A204.1 (cell line): ENCODE measurements at regions not wholly inside any gene's neighbourhood (a gene's known extent, or its start where the extent isn't known, plus 50 kb on each side); places are given as distances from the start of the nearest gene placed in this dataset.

Experiments used
- FAIRE-seq: peaks from 2 replicates; lab custom pipeline; 2012; peaks lifted over from hg19 to GRCh38; lab: Jason Lieb, UNC

DNA sequence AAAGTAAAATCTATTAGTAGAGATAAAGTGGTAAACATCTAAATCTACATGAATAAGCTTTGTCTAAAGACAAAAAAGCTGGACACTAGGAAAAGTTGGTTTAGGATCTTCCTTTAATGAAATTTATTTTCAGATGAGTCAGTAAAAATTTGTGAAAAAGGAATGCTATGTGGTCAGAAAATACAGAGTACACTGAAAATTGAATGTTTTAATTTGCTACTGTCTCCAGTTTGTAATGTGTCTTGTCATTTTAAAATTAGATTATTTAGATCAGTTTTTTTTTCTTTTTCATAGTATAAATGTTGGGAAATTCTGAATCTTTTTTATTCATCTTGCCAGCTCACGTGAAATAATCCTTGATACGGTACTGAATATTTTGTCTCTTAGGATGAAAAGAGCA is 56.9 kb downstream of the SLITRK6 start:
- FAIRE-seq, result peak; percentile 16

DNA sequence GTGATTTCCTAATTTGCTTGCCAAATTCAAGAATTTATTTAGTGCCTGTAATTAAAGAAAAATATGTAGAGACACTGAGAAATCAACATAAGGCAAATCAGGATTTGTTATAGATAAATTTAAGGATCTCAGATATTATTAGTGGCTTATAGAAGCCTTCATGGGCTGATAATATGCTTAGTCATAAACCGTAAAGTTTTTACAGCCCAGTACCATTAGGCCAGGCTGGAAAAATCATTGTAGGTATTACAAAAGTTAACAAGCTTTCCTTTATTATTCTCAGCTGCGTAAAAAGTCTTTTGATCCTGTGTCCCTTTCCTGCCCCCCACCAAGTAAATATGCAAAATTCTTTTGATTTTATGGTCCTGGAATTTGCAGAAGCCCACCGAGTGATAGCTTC is 58.2 kb downstream of the SLITRK6 start:
- FAIRE-seq, result no peak

DNA sequence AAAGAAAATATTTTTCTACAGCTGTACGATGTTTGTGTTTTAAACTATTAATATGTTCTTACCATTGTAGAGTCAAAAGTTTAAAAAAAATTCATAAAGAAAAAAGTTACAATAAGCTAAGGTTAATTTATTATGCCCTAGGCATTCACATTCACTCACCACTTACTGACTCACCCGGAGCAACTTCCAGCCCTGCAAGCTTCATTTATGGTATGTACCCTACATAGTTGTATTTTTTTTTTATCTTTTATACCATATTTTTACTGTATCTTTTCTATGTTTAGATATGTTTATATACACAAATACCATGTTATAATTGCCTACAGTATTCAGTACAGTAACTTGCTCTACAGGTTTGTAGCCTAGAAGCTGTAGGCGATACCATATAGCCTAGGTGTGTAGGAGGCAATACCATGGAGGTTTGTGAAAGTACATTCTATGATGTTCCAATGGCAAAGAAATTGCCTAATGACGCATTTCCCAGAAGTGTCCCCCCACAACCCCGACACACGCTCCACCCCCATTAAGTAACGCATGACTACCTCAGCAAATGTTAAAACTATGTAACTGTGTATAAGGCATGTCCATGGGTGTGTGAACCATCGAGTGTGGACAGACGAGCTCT is 60.4 kb downstream of the SLITRK6 start:
- FAIRE-seq, result no peak

DNA sequence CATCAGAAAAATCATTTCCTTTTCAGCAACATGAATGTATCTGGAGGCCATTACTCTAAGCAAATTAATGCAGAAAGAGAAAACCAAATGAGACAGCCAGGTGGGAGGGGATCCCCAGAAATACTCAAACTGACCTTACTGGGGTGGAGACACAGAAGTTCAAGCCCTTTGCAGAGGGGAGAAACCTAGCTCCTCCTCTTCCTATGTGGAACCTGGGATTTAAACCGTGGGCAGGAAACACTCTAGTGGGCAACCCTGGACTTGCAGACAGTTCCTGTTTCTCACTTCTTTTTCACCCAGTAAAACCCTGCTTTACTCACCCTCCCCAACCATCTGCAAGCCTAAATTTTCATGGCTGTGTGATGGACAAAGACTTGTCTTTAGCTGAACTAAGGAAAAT is 61.3 kb downstream of the SLITRK6 start:
- FAIRE-seq, result no peak

DNA sequence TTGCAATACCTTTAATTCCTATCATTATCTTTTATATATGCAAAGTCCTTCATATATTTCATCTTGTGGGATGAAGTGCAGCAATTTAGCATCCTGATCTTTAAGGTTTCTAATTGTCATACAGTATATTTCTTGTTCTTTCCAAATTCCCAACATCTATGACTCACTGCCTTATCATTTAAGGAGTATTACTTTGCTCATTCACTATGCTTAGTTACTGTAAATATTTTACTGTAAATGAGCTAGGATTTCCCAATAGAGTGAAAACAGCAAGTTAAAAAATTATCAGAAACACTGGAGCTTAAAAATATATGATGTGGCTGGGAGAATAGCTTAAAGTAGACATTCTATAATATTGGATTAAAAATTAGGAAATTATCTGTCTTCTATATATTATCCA is 69.9 kb downstream of the SLITRK6 start:
- no peak for FAIRE-seq

DNA sequence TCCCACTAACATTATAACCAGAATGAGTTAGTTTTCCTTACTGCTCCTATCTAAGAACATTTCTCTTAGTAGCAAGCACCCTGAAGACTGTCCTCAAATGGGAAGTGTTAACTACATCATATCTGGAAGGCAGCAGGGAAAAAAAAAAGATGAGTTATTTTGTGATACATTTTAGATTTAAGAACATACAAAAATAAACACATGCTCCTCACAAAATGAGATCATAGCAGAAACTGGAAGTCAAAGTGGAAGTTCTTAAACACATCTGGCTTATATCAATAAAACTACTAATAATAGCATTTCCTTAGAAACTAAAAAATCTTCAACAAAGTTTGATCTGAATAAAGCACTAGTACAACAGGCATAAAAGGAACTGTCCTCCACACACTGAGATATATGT is 70.4 kb downstream of the SLITRK6 start:
- FAIRE-seq, result no peak

DNA sequence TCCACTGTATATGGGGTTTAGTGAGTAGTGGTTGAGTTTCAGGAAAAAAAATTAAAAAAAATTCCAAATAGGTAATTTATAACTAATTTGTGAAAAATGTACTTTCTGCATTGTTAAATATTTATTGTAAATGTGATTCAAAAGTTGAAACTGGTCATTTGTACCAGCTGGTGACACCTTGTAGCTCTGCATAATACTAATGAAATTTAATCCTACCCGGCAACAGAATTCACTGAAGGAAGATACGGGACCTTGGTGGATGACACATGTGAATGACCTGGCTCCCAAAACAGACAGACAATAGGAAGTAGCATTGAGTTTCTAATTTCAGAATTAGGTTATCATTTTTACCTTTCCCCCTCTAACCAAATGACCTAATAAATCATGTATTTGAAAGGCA is 73.8 kb downstream of the SLITRK6 start:
- FAIRE-seq, result no peak

DNA sequence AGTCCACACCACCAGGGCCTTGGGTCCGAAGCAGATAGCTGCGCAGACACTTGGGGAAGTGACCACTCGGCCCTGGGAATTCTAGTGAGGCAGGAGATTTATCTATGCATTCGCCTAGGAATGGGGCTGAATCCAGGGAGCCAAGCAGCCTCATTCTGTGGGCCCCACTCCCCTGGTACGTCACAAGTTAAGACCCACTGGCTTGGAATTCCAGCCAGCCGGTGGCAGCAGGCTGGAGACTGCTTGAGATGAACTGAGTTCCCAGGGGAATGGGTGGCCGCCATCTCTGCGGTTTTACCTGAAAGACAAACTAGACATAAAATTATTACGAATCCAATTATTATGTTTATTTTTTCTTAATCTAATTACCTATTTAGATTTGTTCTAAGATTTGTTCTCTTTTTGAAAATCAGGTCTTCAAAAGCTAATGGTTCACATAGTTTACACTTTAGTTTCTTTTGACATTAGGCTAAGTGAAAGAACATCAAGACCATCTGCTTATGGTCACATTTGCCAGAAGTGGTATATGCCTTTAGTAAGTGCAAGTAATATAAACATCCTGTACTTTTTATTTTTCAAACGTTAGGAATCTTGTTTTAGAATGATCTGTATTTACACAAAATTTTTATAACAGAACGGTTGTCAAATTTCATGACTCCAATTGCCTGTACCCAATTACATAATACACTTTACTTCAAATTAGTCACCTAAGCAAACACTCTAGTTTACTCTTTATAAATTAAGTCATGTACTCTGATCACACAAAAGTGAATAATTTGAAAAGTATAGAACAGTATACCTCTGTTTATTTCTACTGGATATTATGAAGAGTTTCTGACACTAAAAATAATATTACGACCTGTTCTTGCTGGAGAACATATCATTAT is 74.4 kb downstream of the SLITRK6 start:
- no peak for FAIRE-seq

DNA sequence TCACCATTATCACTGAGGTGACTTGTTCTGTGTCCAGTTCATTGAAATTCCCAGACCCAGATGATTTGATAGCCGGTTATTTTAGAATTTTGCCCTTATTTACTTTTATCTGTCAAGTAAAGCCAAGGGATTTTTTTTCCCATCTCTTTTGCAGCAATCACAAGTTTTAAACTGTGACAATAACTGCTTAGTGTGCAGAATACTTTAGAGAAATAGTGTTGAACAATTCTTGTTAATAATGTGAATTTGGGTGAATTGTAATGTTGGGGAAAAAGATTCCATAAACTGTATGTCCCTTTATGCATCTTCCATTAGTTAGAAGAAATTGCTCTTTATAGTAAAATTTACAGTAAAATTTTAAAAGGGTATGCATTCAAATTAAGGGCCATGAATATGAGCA is 79.5 kb downstream of the SLITRK6 start:
- FAIRE-seq, result no peak

DNA sequence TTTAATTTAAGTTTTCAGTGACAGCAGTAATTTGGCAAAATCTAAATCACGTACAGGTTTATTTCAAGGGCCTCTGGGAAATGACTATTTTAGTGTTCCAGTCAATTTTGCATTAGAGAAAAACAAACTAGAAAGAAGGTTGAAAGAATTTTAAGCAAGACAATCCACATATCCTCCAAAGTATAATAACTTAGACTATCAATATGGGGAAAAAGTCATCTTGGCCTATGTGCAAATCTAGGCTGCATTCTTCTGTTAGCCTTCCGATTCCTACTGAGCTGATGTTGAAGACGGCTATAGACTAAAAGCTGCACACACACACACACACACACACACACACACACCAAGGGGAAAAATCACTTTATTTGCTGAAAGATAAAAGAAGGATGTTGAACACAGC is 81.3 kb downstream of the SLITRK6 start:
- FAIRE-seq, result no peak

DNA sequence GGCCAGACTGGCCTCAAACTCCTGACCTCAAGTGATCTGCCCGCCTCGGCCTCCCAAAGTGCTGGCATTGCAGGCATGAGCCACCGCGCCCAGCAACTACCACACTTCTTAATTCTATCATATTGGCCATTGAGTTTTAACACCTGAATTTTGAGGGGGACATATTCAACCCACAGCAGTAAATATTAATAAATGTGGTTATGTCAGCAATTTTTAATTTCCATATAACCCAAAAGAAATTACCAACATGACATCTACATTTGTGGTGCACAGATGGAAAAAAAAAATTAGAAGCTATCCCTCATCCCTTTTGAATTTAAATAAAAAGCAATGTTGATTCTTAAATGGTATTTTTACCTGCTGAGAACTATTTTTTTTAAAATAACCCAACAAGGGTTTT is 88.7 kb downstream of the SLITRK6 start:
- no peak for FAIRE-seq

DNA sequence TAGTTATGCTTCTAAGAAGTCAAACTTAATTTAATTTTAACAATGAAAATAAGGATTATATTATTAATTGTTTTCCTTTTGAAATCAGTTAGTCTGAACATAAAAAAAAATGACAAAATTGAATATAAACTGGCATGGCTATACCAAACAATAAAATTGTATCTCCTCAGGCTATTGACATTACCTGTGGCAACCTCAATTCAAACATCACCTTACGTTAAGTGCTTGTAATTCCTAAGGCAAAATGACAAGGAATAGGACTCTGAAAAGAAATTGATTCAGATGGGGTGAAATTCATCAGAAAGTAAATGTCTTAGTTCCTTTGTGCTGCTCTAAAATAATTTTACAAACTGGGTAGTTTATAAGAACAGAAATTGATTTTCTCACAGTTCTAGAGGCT is 89.5 kb downstream of the SLITRK6 start:
- no peak for FAIRE-seq

DNA sequence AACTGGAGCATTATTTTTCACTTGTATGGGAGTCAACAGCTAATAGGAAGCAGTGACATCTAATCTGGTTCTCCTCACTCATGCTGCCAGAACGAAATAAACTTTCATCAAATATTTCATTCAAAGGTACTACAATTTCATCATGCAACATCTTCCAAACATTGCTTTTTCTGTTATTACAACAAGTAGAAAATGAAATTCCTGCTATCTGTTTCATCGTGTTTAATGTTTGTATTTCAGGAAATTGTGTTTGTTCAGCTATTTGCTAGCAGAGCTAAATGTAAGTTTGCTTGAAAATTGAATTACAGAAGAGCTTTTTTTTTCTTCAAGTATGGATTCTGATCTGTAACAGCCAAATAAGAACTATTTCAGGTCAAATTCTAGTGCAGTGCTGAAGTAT is 90.1 kb downstream of the SLITRK6 start:
- FAIRE-seq, result no peak

DNA sequence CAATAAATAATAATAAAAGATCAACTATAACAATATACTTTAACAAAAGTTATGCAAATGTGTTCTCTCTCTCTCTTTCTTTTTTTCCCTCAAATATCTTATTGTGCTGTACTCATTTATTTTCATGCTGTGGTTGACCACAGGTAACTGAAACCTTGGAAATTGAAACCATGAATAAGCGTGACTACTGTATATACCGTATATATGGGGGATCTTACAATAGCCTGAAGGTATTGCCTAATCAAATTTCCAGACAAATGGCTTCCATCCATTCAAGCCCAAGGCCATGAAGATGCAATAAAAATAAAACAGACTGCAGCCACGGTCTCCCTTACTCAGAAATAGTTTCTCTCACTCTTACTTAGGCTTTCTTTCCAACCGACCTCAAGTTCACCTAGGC is 98.3 kb downstream of the SLITRK6 start:
- no peak for FAIRE-seq

DNA sequence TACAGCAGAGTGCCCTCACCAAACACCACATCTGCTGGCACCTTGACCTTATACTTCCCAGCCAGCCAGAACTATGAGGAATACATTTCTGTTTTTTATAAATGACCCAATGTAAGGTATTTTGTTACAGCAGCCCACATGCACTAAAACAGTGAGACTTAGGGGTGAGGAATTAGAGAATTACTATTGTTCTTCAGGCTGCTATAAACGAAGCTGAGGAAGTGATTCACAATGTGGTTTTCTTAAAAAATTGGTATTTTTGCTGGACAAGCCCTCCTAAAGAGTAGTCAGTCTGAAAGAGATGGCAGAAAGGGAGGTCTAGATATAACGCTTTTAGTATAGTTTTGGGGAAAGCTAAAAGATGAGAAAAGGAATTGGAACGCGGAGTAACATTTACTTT is 101.0 kb downstream of the SLITRK6 start:
- no peak for FAIRE-seq

DNA sequence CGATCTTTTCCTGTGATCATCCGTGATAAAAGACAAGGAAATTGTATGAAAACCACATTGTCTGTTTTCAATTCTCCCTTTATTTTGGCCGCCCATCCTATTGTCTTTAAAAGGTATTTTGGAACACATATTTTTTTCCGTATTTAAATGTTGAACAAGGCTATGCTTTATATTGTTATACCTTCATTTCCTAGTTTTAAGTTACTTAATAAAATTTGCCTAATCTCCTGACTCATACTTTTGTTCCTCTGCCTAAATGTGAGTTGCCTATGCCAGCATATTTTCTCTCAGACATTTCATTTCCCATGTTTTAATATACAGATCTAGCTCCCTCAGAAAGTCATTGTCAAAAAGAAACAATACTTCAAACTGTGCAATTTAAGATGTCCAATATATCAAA is 104.2 kb downstream of the SLITRK6 start:
- FAIRE-seq, result no peak

DNA sequence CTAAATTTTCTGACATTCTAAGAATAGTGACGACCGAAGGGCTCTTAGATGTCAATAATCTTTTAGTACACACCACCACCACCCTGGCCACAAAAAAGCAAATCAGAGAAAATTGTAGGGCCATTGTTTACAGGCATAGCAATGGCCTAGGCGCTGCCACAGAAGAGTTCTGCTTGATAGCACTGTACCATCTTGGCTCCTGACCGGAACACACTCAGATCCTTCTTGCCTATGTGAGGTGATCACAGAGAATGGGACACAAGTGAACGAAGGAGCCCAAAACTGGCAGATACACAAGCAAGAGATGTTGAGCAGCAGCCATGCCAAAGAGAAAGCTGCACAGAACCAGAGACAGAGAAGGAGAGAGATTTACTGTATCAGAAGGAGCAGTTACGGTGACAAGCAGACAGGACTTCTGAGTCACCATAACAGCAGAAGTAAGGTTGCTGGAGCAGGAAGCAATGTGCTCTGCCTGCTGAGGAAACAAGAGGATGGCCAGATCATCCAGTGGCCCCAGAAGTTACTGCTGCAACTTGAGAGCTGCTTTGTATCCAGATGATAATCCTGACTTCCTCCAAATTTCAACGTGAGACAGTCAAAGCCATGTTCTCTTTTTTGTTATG is 105.2 kb downstream of the SLITRK6 start:
- no peak for FAIRE-seq

DNA sequence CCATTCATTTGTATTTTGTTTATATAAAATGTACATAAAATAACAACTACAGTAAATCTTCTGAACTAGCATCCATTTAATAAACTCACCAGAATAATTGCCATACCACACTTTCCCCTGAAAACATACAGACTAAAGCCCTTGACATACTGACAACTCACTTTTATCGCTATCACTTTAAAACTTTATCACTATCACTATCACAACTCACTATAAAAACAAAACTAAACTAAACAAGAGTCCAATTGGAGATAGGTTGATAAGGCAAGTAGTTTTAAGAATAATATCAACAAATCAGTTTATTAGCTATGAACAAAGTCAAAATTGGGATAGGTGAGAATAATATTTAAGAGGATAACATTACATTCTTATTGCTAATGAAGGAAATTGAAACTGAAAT is 108.9 kb downstream of the SLITRK6 start:
- no peak for FAIRE-seq

DNA sequence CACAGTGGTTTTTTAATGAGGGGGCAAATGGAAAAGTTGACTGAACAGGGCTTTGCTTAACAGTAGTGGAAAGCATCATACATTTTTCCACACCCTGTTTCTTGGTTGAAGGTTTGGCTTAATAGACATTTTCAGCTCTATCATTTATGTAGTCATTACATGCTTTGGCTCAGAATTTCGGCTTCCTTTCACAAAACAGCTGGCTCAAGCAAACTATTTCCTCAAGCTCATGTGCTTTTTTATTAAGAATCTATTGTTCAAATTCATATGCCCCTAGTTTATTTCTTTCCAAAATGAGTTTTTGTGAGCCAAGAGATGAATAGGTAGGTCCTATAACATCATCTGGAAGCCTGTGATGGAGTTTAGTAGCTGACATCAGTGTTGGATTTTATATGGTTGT is 113.8 kb downstream of the SLITRK6 start:
- FAIRE-seq, result no peak

DNA sequence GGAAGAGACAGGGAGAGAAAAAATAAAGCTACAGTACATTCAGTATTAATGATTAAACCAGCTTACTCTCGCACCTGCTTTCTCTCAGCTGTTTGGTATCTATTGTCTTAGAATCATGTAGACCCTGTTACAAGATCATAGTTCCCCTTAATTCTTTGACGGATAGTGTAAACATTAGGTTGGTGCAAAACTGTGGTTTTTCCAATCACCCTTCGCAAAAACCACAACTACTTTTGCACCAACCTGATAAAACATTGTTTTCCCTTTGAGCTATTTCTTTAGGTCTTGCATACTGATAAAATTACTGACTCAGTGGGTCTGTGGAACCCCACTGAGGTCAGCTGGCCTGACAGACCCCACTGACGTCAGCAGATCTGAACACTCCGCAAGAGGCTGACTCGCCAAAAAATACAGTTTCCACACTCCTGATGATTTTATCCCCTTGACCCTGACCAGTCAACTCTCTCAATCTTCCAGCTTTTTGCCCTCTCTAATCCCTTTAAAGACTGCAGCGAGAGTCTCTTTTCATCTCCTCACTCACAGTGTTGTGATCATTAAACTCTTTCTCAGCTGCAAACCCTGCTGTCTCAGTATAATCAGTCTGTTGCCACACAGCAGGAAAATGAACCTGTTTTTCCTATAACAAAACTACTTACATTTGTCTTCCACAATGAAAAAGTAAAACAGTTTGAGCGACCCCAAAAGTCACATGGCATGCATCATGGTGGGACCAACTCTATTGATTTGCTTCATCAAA is 123.9 kb downstream of the SLITRK6 start:
- FAIRE-seq, result no peak

DNA sequence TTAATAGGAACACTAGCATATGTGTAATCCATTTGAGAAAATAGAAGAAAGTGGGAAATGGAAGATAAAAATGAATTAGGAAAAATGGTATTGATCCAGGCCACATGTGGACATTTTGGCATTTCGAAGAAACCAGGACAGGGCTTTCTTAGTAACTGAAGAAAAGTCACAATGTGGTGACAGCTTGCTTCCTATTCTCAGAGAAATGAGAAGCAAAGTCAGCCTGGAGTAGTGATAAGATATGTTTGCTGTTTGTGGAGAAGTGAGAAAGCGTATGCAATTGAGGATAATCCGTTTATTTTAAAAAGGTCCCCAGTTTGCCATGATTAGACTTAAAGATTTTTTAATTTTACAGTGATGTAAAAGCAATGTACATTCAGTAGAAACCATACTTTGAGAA is 127.9 kb downstream of the SLITRK6 start:
- FAIRE-seq, result no peak

DNA sequence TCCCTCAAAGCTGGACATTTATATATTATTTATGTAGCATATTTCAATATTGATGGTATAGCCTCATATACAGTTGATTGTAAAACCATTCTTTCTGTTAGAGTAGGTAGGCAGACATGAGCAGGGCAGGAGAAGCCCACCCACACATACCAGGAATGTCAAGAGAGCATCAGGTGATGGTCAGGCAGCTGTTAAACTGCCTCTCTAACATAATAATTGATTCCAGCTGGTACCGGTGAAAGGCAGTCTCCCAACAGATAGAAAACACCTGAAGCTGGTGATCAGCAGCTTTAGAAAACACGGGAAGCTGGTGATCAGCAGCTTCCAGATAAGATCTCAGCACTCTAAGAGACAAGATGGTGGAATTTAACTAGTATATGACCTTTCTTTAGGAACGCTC is 132.9 kb downstream of the SLITRK6 start:
- no peak for FAIRE-seq

DNA sequence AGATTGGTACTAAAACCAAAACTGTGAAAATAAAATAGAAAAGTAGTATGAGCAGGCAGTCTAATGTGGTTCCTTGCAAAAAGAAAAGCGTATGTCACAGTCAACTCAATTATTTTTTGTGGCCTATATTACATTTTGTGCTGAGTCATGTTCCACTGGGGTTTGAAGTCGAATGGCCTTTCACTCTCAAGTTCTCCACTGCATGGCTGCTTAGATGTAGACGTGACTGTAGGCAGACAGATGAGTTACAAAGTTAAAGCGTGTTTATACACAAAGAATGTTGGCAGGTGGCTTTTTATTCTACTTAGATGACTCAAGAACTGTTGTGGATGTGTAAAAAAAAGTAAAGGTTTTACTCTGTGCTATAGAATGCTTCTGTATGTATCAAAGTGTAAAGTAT is 133.9 kb downstream of the SLITRK6 start:
- FAIRE-seq, result no peak
